Activated CD8-positive, alpha-beta T cell treated with anti-CD3 and anti-CD28 coated beads, Interleukin-2, amount 10 ng/mL, durations not matched to agents 7 days and 5 days (primary cell): ENCODE measurements at regions not wholly inside any gene's neighbourhood (a gene's known extent, or its start where the extent isn't known, plus 50 kb on each side); places are given as distances from the start of the nearest gene placed in this dataset.

ENCODE experiments used
- ATAC-seq: fragments of 150-1000 bp; cut with Tn5 transposase; one replicate; pipeline ENCODE4 v1.10.0; 2021; ENCODE audit warnings: moderate library complexity
- CTCF ChIA-PET: fragments of 350-600 bp; sonication (Branson Sonifier 250); formaldehyde crosslinking; loops from one replicate; lab custom pipeline; 2021; ENCODE audit warnings: antibody characterized with exemption; lab: Charles Lee
- POLR2A ChIA-PET: fragments of 350-600 bp; sonication (Branson Sonifier 250); formaldehyde crosslinking; loops from one replicate; lab custom pipeline; 2021; ENCODE audit warnings: antibody characterized with exemption; lab: Charles Lee
- DNase-seq: peaks from one replicate; pipeline ENCODE4 v3.0.0-alpha.2; 2020
- H3K27ac Mint-ChIP-seq: one replicate; pipeline ENCODE4 v1.8.0; 2021; ENCODE audit warnings: mild to moderate bottlenecking, mixed read lengths
- H3K27me3 Mint-ChIP-seq: one replicate; pipeline ENCODE4 v1.8.0; 2021; ENCODE audit warnings: low read depth, mixed read lengths
- H3K36me3 Mint-ChIP-seq: one replicate; pipeline ENCODE4 v1.8.0; 2021; ENCODE audit warnings: low read depth, mixed read lengths
- H3K4me1 Mint-ChIP-seq: one replicate; pipeline ENCODE4 v1.8.0; 2021; ENCODE audit warnings: low read depth, mixed read lengths
- H3K4me3 Mint-ChIP-seq: one replicate; pipeline ENCODE4 v1.8.0; 2021; ENCODE audit warnings: mild to moderate bottlenecking, mixed read lengths
- H3K9me3 Mint-ChIP-seq: one replicate; pipeline ENCODE4 v1.8.0; 2022; ENCODE audit warnings: mixed read lengths; ENCODE audit not compliant: insufficient read depth

DNA sequence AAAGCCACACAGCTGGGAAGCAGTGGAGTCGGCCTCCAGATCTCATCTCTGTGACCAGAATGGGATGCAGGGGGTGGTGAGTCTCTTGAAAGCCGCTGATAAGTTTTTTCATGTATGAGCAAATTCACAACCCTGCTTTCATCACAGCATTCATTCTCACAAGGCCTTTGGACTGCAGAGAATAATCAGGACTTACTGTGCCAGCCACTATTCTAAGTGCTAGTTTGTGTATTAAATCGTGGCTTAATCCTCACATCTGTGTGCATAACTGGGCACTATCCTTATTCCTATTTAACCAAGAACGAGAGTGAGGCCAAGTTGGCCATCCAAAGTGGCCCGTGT is 64.2 kb upstream of the POLG start:
- ChIA-PET POLR2A (interaction anchor here (0.9 kb wide), 1 partner anchor 10 kb away, joined by 4 read pairs; no protein-coding TSS in a partner anchor), CTCF (interaction anchor here (0.9 to 10.3 kb wide), 5 partner anchors 10 to 40 kb away, joined by 3 to 126 read pairs (median 8); no protein-coding TSS in a partner anchor)
- ATAC-seq (no peak), DNase-seq (no peak)
- no peak overlapping the region for H3K27ac Mint-ChIP-seq
- H3K4me3 Mint-ChIP-seq: no peak overlapping the region
- H3K4me1 Mint-ChIP-seq: peaks cover 19% of the 10 kb centered on the region
- no peaks in the 10 kb centered on the region for H3K9me3 Mint-ChIP-seq
- peaks cover 55% of the 10 kb centered on the region for H3K27me3 Mint-ChIP-seq
- no peaks in the 10 kb centered on the region for H3K36me3 Mint-ChIP-seq

GRCh38 chr15:89397653-89398023 is 63.0 kb upstream of the POLG start:
- H3K27ac Mint-ChIP-seq: no peak overlapping the region

DNA sequence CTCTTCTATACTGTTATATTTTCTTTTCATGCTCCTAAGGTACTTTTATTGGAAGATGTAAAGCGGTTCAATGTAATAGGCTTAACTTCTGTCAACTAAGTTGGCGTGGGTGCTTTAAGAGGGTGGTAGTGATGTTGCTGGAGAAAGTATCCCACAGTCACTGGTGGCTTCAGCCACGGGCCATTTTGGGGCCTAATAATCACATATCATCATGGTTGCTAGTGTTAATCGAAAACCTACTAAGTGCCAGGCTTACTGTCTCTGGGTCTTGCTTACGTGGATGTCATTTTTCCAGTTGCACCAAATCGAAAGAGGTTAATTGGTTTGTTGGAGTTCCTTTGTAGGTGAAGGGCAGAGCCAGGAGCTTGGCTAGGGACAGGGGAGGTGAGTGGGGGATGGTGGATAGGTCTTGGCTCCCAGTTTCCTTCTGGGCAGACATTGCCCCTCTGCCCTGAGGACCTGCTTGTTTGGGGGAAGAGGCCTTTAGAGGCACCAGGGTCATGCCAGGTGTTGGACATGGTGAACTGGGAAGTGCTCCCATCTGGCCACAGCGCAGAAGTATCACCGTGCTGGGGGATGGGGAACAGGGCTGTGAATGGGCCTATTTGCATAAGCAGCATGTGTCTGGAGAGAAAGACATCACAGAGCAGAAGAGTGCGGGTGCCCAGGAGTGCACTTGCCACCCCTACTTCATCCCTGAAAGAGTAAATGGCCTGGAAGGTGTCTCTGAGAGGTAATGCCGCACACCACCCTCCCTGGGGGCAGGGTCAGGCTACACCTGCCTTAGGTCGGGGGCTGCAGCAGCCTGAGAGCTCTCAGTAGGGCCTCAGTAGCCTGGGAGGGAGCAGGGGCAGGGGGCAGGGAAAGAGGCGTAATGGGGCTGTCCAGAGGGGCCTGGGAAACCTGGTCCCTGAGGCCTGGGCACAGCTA is 62.4 kb upstream of the POLG start:
- no peaks in the 10 kb centered on the region for H3K36me3 Mint-ChIP-seq
- H3K27ac Mint-ChIP-seq: no peak overlapping the region
- peaks cover 14% of the 10 kb centered on the region for H3K4me1 Mint-ChIP-seq
- H3K4me3 Mint-ChIP-seq: no peak overlapping the region
- ATAC-seq (no peak), DNase-seq (no peak)
- no peaks in the 10 kb centered on the region for H3K9me3 Mint-ChIP-seq
- POLR2A ChIA-PET: no interaction called here
- CTCF ChIA-PET: interaction anchor here (0.8 to 10.3 kb wide), 2 partner anchors 38 to 42 kb away, joined by 3 to 126 read pairs; no protein-coding TSS in a partner anchor
- H3K27me3 Mint-ChIP-seq: peaks cover 42% of the 10 kb centered on the region

More at GRCh38 chr15:89397653-89398023, 63.0 kb upstream of the POLG start:
- Mint-ChIP-seq H3K9me3 (no peaks in the 10 kb centered on the region), H3K4me1 (peaks cover 19% of the 10 kb centered on the region), H3K36me3 (no peaks in the 10 kb centered on the region), H3K4me3 (no peak overlapping the region), H3K27me3 (peaks cover 47% of the 10 kb centered on the region)
- no peak for ATAC-seq
- DNase-seq: no peak
- POLR2A ChIA-PET: no interaction called here
- CTCF ChIA-PET: interaction anchor here (0.8 to 10.3 kb wide), 3 partner anchors 38 to 45 kb away, joined by 3 to 126 read pairs (median 3); no protein-coding TSS in a partner anchor

GRCh38 chr15:89395996-89396395 is 61.4 kb upstream of the POLG start:
- no peaks in the 10 kb centered on the region for H3K36me3 Mint-ChIP-seq
- ChIA-PET CTCF (interaction anchor here (1.2 to 10.3 kb wide), 2 partner anchors 17 to 37 kb away, joined by 3 to 126 read pairs; no protein-coding TSS in a partner anchor), POLR2A (no interaction called here)
- H3K27ac Mint-ChIP-seq: no peak overlapping the region
- H3K4me3 Mint-ChIP-seq: no peak overlapping the region
- H3K4me1 Mint-ChIP-seq: peaks cover 5% of the 10 kb centered on the region
- ATAC-seq: no peak
- H3K9me3 Mint-ChIP-seq: no peaks in the 10 kb centered on the region
- H3K27me3 Mint-ChIP-seq: peaks cover 32% of the 10 kb centered on the region
- no peak for DNase-seq

GRCh38 chr15:89395461-89395871 is 60.8 kb upstream of the POLG start:
- Mint-ChIP-seq H3K27me3 (peaks cover 29% of the 10 kb centered on the region), H3K27ac (no peak overlapping the region), H3K4me1 (peaks cover 3% of the 10 kb centered on the region), H3K36me3 (no peaks in the 10 kb centered on the region), H3K4me3 (no peak overlapping the region), H3K9me3 (no peaks in the 10 kb centered on the region)
- ATAC-seq (no peak), DNase-seq (no peak)
- ChIA-PET CTCF (interaction anchor here (1.2 to 10.3 kb wide), 3 partner anchors 17 to 36 kb away, joined by 3 to 126 read pairs (median 4); no protein-coding TSS in a partner anchor), POLR2A (no interaction called here)

GRCh38 chr15:89395031-89395430 is 60.4 kb upstream of the POLG start:
- CTCF ChIA-PET: interaction anchor here (1.2 to 1.9 kb wide), 3 partner anchors 18 to 36 kb away, joined by 3 to 10 read pairs (median 4); no protein-coding TSS in a partner anchor
- Mint-ChIP-seq H3K4me3 (no peak overlapping the region), H3K27ac (no peak overlapping the region), H3K4me1 (peaks cover 3% of the 10 kb centered on the region), H3K27me3 (peaks cover 28% of the 10 kb centered on the region), H3K36me3 (no peaks in the 10 kb centered on the region), H3K9me3 (no peaks in the 10 kb centered on the region)
- POLR2A ChIA-PET: no interaction called here
- DNase-seq: no peak
- ATAC-seq: no peak

- POLR2A ChIA-PET: no interaction called here
- Mint-ChIP-seq H3K27me3 (peaks cover 23% of the 10 kb centered on the region), H3K27ac (no peak overlapping the region), H3K4me1 (no peaks in the 10 kb centered on the region), H3K9me3 (no peaks in the 10 kb centered on the region), H3K4me3 (no peak overlapping the region), H3K36me3 (no peaks in the 10 kb centered on the region)
- no peak for ATAC-seq
- DNase-seq: no peak
- CTCF ChIA-PET: interaction anchor here (2.0 kb wide), 1 partner anchor 34 kb away, joined by 8 read pairs; no protein-coding TSS in a partner anchor
Observed at GRCh38 chr15:89393056-89393455, 58.4 kb upstream of the POLG start.

GRCh38 chr15:89391685-89392257 is 57.1 kb upstream of the POLG start:
- DNase-seq: no peak
- ChIA-PET POLR2A (no interaction called here), CTCF (interaction anchor here (2.0 kb wide), 1 partner anchor 33 kb away, joined by 8 read pairs; no protein-coding TSS in a partner anchor)
- Mint-ChIP-seq H3K9me3 (no peaks in the 10 kb centered on the region), H3K27me3 (peaks cover 15% of the 10 kb centered on the region), H3K36me3 (no peaks in the 10 kb centered on the region), H3K4me3 (no peak overlapping the region), H3K4me1 (no peaks in the 10 kb centered on the region), H3K27ac (no peak overlapping the region)
- no peak for ATAC-seq

DNA sequence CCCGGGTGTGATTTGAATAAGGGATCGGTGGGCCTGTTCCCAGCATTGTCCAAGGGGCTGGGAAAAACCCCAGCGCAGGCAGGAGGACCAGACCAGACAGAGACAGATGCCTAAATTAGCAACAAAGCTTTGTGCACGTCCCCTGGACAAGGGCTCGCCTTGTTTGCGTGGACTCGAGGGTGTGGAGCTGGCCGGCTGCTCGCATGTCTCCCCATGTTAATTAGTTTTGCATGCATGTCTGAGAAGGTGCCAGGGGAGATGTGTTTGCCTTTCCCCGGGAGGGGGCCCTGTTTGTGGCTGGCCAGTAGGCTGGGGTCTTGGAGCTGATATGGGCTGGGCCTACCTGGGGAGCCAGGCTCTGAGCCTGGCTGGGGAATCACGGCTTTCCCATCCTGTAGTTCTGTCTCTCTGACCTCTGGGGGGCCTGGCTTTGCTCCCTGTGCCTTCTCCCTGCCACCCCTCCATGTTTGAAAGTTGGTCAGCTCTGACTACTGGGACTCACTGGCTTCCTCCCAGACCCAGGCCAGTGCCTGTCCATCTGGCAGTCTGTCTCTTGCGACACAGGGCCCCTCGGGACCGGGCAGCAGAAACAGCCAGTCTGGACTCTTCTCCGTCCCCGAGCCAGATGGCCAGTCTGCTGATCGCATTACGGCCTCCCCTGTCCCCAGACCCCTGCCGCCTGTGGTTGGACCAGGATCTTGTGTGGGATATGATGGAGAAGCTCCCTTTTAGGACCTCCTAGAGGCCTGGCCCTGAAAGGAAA is 55.4 kb upstream of the POLG start:
- ATAC-seq (no peak), DNase-seq (no peak)
- Mint-ChIP-seq H3K9me3 (no peaks in the 10 kb centered on the region), H3K4me3 (no peak overlapping the region), H3K27ac (no peak overlapping the region), H3K27me3 (peaks cover 14% of the 10 kb centered on the region), H3K36me3 (no peaks in the 10 kb centered on the region), H3K4me1 (no peaks in the 10 kb centered on the region)
- POLR2A ChIA-PET: interaction anchor here (0.9 kb wide), 1 partner anchor 14 kb away, joined by 4 read pairs; no protein-coding TSS in a partner anchor
- CTCF ChIA-PET: interaction anchor here (0.7 to 1.1 kb wide), 3 partner anchors 10 to 34 kb away, joined by 3 to 5 read pairs (median 4); no protein-coding TSS in a partner anchor

GRCh38 chr15:89387140-89387903 is 52.7 kb upstream of the POLG start:
- ATAC-seq: no peak
- Mint-ChIP-seq H3K36me3 (no peaks in the 10 kb centered on the region), H3K27me3 (peaks cover 20% of the 10 kb centered on the region), H3K27ac (no peak overlapping the region), H3K9me3 (no peaks in the 10 kb centered on the region), H3K4me3 (no peak overlapping the region), H3K4me1 (no peaks in the 10 kb centered on the region)
- CTCF ChIA-PET: interaction anchor here (6.9 kb wide), 1 partner anchor 29 kb away, joined by 33 read pairs; no protein-coding TSS in a partner anchor
- no peak for DNase-seq
- POLR2A ChIA-PET: no interaction called here
